ENCODE measurements at regions not wholly inside any gene's neighbourhood (a gene's known extent, or its start where the extent isn't known, plus 50 kb on each side); places are given as distances from the start of the nearest gene placed in this dataset.

GRCh38 chr5:173800340-173800739 is 87.8 kb upstream of the CPEB4 start:
- Histone ChIP-seq H4K5ac (ENCODE audit: insufficient read length, low read depth, low read length) (no peak overlapping the region), H3K79me2 (ENCODE audit: insufficient read depth, low read length) (no peaks in the 10 kb centered on the region), H2BK5ac (ENCODE audit: insufficient read length, low read length) (no peak overlapping the region), H3K9ac (ENCODE audit: extremely low read depth, insufficient read length, low read length) (no peak overlapping the region), H3K4me1 (ENCODE audit: insufficient read depth, low read length) (no peaks in the 10 kb centered on the region), H2BK12ac (ENCODE audit: insufficient read length, low read depth, low read length) (no peak overlapping the region), H3K18ac (ENCODE audit: insufficient read length, low read depth, low read length) (no peak overlapping the region), H2BK15ac (ENCODE audit: low read depth, low read length) (no peak overlapping the region), H3K4ac (ENCODE audit: low read depth, low read length) (no peak overlapping the region), H3K27me3 (ENCODE audit: insufficient read depth, low read length) (no peaks in the 10 kb centered on the region), H4K20me1 (ENCODE audit: control insufficient read depth, insufficient read depth, insufficient read length) (no peaks in the 10 kb centered on the region), H3K9me3 (ENCODE audit: control insufficient read depth, low read depth, low read length) (no peaks in the 10 kb centered on the region), H3K56ac (ENCODE audit: insufficient read length, low read depth, low read length) (no peak overlapping the region), H4K8ac (replicated peaks; ENCODE audit: insufficient read length, low read depth, low read length) (no peak overlapping the region), H2AK5ac (ENCODE audit: insufficient read length, low read length) (no peak overlapping the region), H3K23ac (ENCODE audit: insufficient read length, low read depth, low read length) (no peak overlapping the region), H3K79me1 (ENCODE audit: insufficient read depth, low read depth, low read length, poor library complexity, severe bottlenecking) (no peaks in the 10 kb centered on the region), H2AFZ (ENCODE audit: low read length) (no peak overlapping the region), H3K23me2 (ENCODE audit: insufficient read length, low read depth, low read length, poor library complexity, severe bottlenecking) (no peaks in the 10 kb centered on the region), H2BK120ac (ENCODE audit: low read depth, low read length, poor library complexity, severe bottlenecking) (no peak overlapping the region), H3K14ac (ENCODE audit: insufficient read depth, low read length) (no peak overlapping the region), H4K91ac (ENCODE audit: insufficient read length, low read depth, low read length) (no peak overlapping the region), H3K4me2 (ENCODE audit: insufficient read depth, insufficient read length, low read length) (no peak overlapping the region), H2BK20ac (ENCODE audit: low read depth, low read length, poor library complexity, severe bottlenecking) (no peak overlapping the region), H3T11ph (ENCODE audit: low read length) (no peak overlapping the region), H3K27ac (ENCODE audit: insufficient read length, low read depth, low read length) (no peak overlapping the region)
- Mint-ChIP-seq H3K27me3 (ENCODE audit: low read depth) (peaks cover 1% of the 10 kb centered on the region; the same call in 1 of the 2 replicates), H3K36me3 (ENCODE audit: insufficient read depth in 1 of 3, low read depth in 3 of 3) (peaks cover 0 to 6% (median 2%) of the 10 kb centered on the region in 3 experiments; a peak in 2 of 7 replicates), H3K27ac (no peak overlapping the region), H3K4me3 (no peak overlapping the region), H3K9me3 (peaks cover 0 to 7% of the 10 kb centered on the region in 2 experiments; a peak in 3 of 5 replicates), H3K4me1 (peaks cover 2% of the 10 kb centered on the region in 2 experiments; a peak in 1 of 4 replicates)
- no CpG with 5 or more reads among the region's 8 CpGs for WGBS (ENCODE audit: extremely low coverage, insufficient read length, low lambda C conversion rate)
- DNase-seq: no peak
- TF ChIP-seq CTCF (conservative IDR thresholded peaks at IDR 0.05): no peak

All from H9 (cell line).